ENCODE measurements at regions not wholly inside any gene's neighbourhood (a gene's known extent, or its start where the extent isn't known, plus 50 kb on each side); places are given as distances from the start of the nearest gene placed in this dataset.

GRCh38 chr16:62102588-62102987 lies 66.3 kb upstream of the CDH8 start:
- TF ChIP-seq POLR2A (IDR thresholded peaks at IDR 0.05) (no peak), POLR2AphosphoS5 (IDR thresholded peaks at IDR 0.05; ENCODE audit: insufficient read depth in 1 of 2, low read depth in 1 of 2) (no peak), CTCF (IDR thresholded peaks at IDR 0.05) (no peak)

All from vagina (tissue), 2 donors.